Ishikawa (cell line): ENCODE measurements at regions not wholly inside any gene's neighbourhood (a gene's known extent, or its start where the extent isn't known, plus 50 kb on each side); places are given as distances from the start of the nearest gene placed in this dataset.

ENCODE experiments used
- CEBPB ChIP-seq: IDR thresholded peaks from 2 replicates; pipeline ENCODE4 v1.6.1; 2012
- CREB1 ChIP-seq: IDR thresholded peaks from 2 replicates; pipeline ENCODE4 v1.6.1; 2012; ENCODE audit warnings: low read depth
- EGR1 ChIP-seq: IDR thresholded peaks from 2 replicates; pipeline ENCODE4 v1.6.1; 2012
- EP300 ChIP-seq: IDR thresholded peaks from 2 replicates; pipeline ENCODE4 v1.6.1; 2012; ENCODE audit warnings: borderline replicate concordance
- FOXM1 ChIP-seq: IDR thresholded peaks from 2 replicates; pipeline ENCODE4 v1.6.1; 2012; ENCODE audit warnings: low read depth, borderline replicate concordance
- MAX ChIP-seq: IDR thresholded peaks from 2 replicates; pipeline ENCODE4 v1.6.1; 2012
- NFIC ChIP-seq: IDR thresholded peaks from 2 replicates; pipeline ENCODE4 v1.6.1; 2012
- RAD21 ChIP-seq: IDR thresholded peaks from 2 replicates; pipeline ENCODE4 v1.6.1; 2012; ENCODE audit warnings: low read depth
- REST ChIP-seq: IDR thresholded peaks from 2 replicates; pipeline ENCODE4 v1.6.1; 2012; ENCODE audit warnings: low read depth, mild to moderate bottlenecking
- TAF1 ChIP-seq: IDR thresholded peaks from 2 replicates; pipeline ENCODE4 v1.6.1; 2012; ENCODE audit warnings: low read depth, mild to moderate bottlenecking
- TCF12 ChIP-seq: IDR thresholded peaks from 2 replicates; pipeline ENCODE4 v1.6.1; 2012; ENCODE audit warnings: low read depth
- TEAD4 ChIP-seq: IDR thresholded peaks from 2 replicates; pipeline ENCODE4 v1.6.1; 2012
- USF1 ChIP-seq: IDR thresholded peaks from 2 replicates; pipeline ENCODE4 v1.6.1; 2012
- YY1 ChIP-seq: IDR thresholded peaks from 2 replicates; pipeline ENCODE4 v1.6.1; 2012; ENCODE audit warnings: low read depth
- ZBTB7A ChIP-seq: IDR thresholded peaks from 2 replicates; pipeline ENCODE4 v1.6.1; 2012; ENCODE audit warnings: low read depth

GRCh38 chr17:73947281-73947965 is 256.1 kb upstream of the RPL38 start:
- TF ChIP-seq RAD21 (no peak), REST (no peak), MAX (no peak), TEAD4 (no peak), FOXM1 (no peak), CREB1 (no peak), TCF12 (no peak), USF1 (no peak), CEBPB (no peak), NFIC (no peak), YY1 (no peak), TAF1 (no peak), ZBTB7A (no peak), EP300 (no peak), EGR1 (no peak)

GRCh38 chr17:73947966-73948355 is 255.5 kb upstream of the RPL38 start:
- TF ChIP-seq EGR1 (no peak), ZBTB7A (no peak), USF1 (no peak), MAX (no peak), RAD21 (no peak), FOXM1 (no peak), YY1 (no peak), TCF12 (no peak), TAF1 (no peak), CEBPB (no peak), NFIC (no peak), EP300 (no peak), REST (no peak), CREB1 (no peak), TEAD4 (no peak)

GRCh38 chr17:73949903-73950592 is 253.4 kb upstream of the RPL38 start:
- no peak for TF ChIP-seq EGR1
- no peak for TF ChIP-seq NFIC
- no peak for TF ChIP-seq CEBPB
- no peak for TF ChIP-seq YY1
- TF ChIP-seq RAD21: no peak
- TF ChIP-seq ZBTB7A: no peak
- no peak for TF ChIP-seq TEAD4
- TF ChIP-seq TCF12: no peak
- no peak for TF ChIP-seq FOXM1
- no peak for TF ChIP-seq MAX
- no peak for TF ChIP-seq TAF1
- no peak for TF ChIP-seq CREB1
- TF ChIP-seq USF1: no peak
- TF ChIP-seq EP300: no peak
- TF ChIP-seq REST: no peak
